K562 (cell line): ENCODE measurements at regions not wholly inside any gene's neighbourhood (a gene's known extent, or its start where the extent isn't known, plus 50 kb on each side); places are given as distances from the start of the nearest gene placed in this dataset.

ENCODE experiments used
- ATAC-seq: fragments of 200-7000 bp; cut with Tn5 transposase; 3 replicates; pipeline ENCODE4 v1.9.1; 2020; ENCODE audit warnings: moderate library complexity
- BruUV-seq: library from RNA; stranded (reverse); fragments of 400-500 nt; replicated peaks from 2 replicates; lab custom pipeline; 2021; lab: Mats Ljungman, UMichigan
- CTCF ChIA-PET: fragments of 300-600 bp; formaldehyde crosslinking; extraction: SDS; loops from one replicate; lab custom pipeline; 2021; ENCODE audit warnings: low intra/inter-chr PET ratio; lab: Yijun Ruan, JAX
- POLR2A ChIA-PET: fragments of 300-600, 350-650 bp; sonication (Branson Sonifier 250); formaldehyde crosslinking; extraction: SDS; loops from one replicate; lab custom pipeline; 2021; ENCODE audit warnings: antibody characterized with exemption, inconsistent platforms; lab: Yijun Ruan, JAX
- DNase-seq, 4 experiments: peaks; one replicate each; pipeline versions ENCODE4 v3.0.0 to v3.0.0-alpha.2; 2011 to 2018; ENCODE audit warnings: low spot score in 3 of 4, mixed read lengths in 3 of 4; ENCODE audit errors: extremely low read depth in 1 of 4
- FAIRE-seq: peaks from 2 replicates; lab custom pipeline; 2011; peaks lifted over from hg19 to GRCh38; lab: Jason Lieb, UNC
- H2AFZ ChIP-seq: 2 replicates; pipeline ENCODE4 v1.6.0; 2011; ENCODE audit warnings: low read depth, low read length, control low read depth, inconsistent platforms
- H3K27ac ChIP-seq: fragments of 200-600 bp; 3 replicates; pipeline ENCODE4 v1.8.0; 2011; ENCODE audit warnings: low read depth, mild to moderate bottlenecking, control low read depth, inconsistent platforms, low read length, moderate library complexity, mixed read lengths; ENCODE audit errors: extremely low read depth
- H3K27me3 ChIP-seq, 2 experiments: fragments of 300-600 bp in 1 of 2; 2 replicates in 1 of 2; 3 replicates in 1 of 2; pipeline versions ENCODE4 v1.6.0 to v1.8.0; 2011; ENCODE audit warnings: inconsistent platforms in 2 of 2, low read length in 2 of 2, mild to moderate bottlenecking in 1 of 2, mixed read lengths in 1 of 2, moderate library complexity in 1 of 2; ENCODE audit not compliant: control insufficient read depth in 2 of 2, insufficient read depth in 2 of 2
- H3K36me3 ChIP-seq: fragments of 300-600 bp; 3 replicates; pipeline ENCODE4 v1.8.0; 2011; ENCODE audit warnings: mild to moderate bottlenecking, low read length, inconsistent platforms; ENCODE audit not compliant: control insufficient read depth, insufficient read depth
- H3K4me1 ChIP-seq, 2 experiments: fragments of 200-600 bp in 1 of 2; replicated peaks in 1 of 2; 2 replicates in 1 of 2; 3 replicates in 1 of 2; pipeline versions ENCODE4 v1.5.1 to v1.8.0; 2011; ENCODE audit warnings: inconsistent platforms in 2 of 2, low read length in 2 of 2, mild to moderate bottlenecking in 1 of 2, mixed read lengths in 1 of 2, moderate library complexity in 1 of 2; ENCODE audit not compliant: control insufficient read depth in 2 of 2, insufficient read depth in 2 of 2
- H3K4me2 ChIP-seq: 2 replicates; pipeline ENCODE4 v1.6.1; 2011; ENCODE audit warnings: low read length, control low read depth, inconsistent platforms, mixed read lengths; ENCODE audit not compliant: insufficient read depth
- H3K4me3 ChIP-seq: fragments of 200-600 bp; sonication (generic), shearing (Covaris generic); 2 replicates; pipeline ENCODE4 v1.5.1; 2016; ENCODE audit warnings: control low read depth, inconsistent platforms
- H3K79me2 ChIP-seq: fragments of 200-600 bp; 3 replicates; pipeline ENCODE4 v1.8.0; 2011; ENCODE audit warnings: low read length, inconsistent platforms; ENCODE audit not compliant: control insufficient read depth, insufficient read depth
- H3K9ac ChIP-seq, 2 experiments: 2 replicates each; pipeline versions ENCODE4 v1.6.0 to v1.6.1; 2011; ENCODE audit warnings: low read depth in 2 of 2, low read length in 2 of 2, control low read depth in 1 of 2, inconsistent platforms in 1 of 2, mild to moderate bottlenecking in 1 of 2, mixed read lengths in 1 of 2; ENCODE audit not compliant: insufficient read depth in 1 of 2
- H3K9me1 ChIP-seq: one replicate; pipeline ENCODE4 v1.6.0; 2011; ENCODE audit warnings: inconsistent platforms, mild to moderate bottlenecking, low read length, moderate library complexity; ENCODE audit not compliant: control insufficient read depth, insufficient read depth
- H3K9me3 ChIP-seq: replicated peaks from 2 replicates; pipeline ENCODE4 v1.5.1; 2011; ENCODE audit warnings: low read depth, low read length, inconsistent platforms; ENCODE audit not compliant: control insufficient read depth, insufficient read depth
- H4K20me1 ChIP-seq: replicated peaks from 2 replicates; pipeline ENCODE4 v1.6.1; 2011; ENCODE audit warnings: low read length, inconsistent platforms, mixed read lengths; ENCODE audit not compliant: control insufficient read depth, insufficient read depth
- BACH1 ChIP-seq: fragments of 200-800 bp; sonication (Bioruptor generic); IDR thresholded peaks from 2 replicates; pipeline ENCODE4 v1.6.1; 2016; ENCODE audit warnings: missing genetic modification characterization, missing compliant biosample characterization
- KDM5B ChIP-seq: fragments of 200-600 bp; sonication (generic); IDR thresholded peaks from 2 replicates; pipeline ENCODE4 v1.6.1; 2012; ENCODE audit warnings: low read depth, mild to moderate bottlenecking, moderate library complexity, low read length, control low read depth, inconsistent platforms; ENCODE audit not compliant: insufficient replicate concordance
- SP2 ChIP-seq: IDR thresholded peaks from 2 replicates; pipeline ENCODE4 v1.6.1; 2011; ENCODE audit warnings: mild to moderate bottlenecking, low read depth, low read length, moderate library complexity; ENCODE audit not compliant: poor library complexity, severe bottlenecking; ENCODE audit errors: extremely low read depth
- YBX1 ChIP-seq: fragments of 450-650 bp; IDR thresholded peaks from 2 replicates; pipeline ENCODE4 v1.7.1; 2016; ENCODE audit warnings: mild to moderate bottlenecking
- ZNF24 ChIP-seq: fragments of 450-650 bp; IDR thresholded peaks from 2 replicates; pipeline ENCODE4 v1.6.1; 2016
- ZNF347 ChIP-seq: fragments of 450-650 bp; formaldehyde crosslinking; IDR thresholded peaks from 2 replicates; pipeline ENCODE4 v1.4.0; 2020; ENCODE audit warnings: low read depth, mild to moderate bottlenecking, moderate library complexity
- WGBS: fragments of 100-300 bp; shearing (Covaris generic); methylation state at CpG from one replicate; pipeline ENCODE4 v1.1.6; 2016; ENCODE audit warnings: low coverage, mixed read lengths; ENCODE audit not compliant: insufficient coverage; ENCODE audit errors: missing lambda C conversion rate; 5-methylcytosine and 5-hydroxymethylcytosine counted together
- in situ Hi-C: fragments of 300-500 bp; cut with MboI; formaldehyde crosslinking; loops from 4 replicates; pipeline ENCODE4 v1.15.0; 2018; ENCODE audit warnings: inconsistent platforms, mixed read lengths
- intact Hi-C: fragments of 100-400 bp; cut with micrococcal nuclease; formaldehyde crosslinking; loops from 2 replicates; pipeline ENCODE4 v1.14.2; 2022
- TF ChIP-seq, protein P1 (sequence below): fragments of 450-650 bp; IDR thresholded peaks from 2 replicates; pipeline ENCODE4 v1.6.1; 2016; ENCODE audit warnings: low read depth

DNA sequence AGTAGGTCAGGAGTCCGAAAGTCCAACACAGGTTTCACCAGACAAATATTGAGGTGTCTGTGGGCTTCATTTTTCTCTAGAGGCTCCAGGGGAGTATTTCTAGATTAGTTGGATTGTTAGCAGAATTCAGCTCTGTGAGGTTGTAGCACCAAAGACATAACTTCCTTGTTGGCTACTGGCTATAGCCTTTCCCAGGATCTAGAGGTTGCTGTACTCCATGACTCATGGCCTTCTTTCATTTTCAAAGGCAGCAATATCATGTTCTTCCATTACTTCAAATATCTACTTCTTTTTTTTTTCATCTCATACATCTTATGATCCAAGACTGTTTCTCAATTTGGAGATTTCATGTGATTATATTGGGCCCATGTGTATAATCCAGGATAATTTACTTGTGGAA is 404.0 kb upstream of the FAM174A start:
- no TSS peak for BruUV-seq
- no peaks in the 10 kb centered on the region for H3K4me1 ChIP-seq
- H3K9me3 ChIP-seq, result no peaks in the 10 kb centered on the region
- WGBS, result 0% methylated on average over 1 of the region's 1 CpG
- H3K27ac ChIP-seq, result no peak overlapping the region
- H4K20me1 ChIP-seq, result no peaks in the 10 kb centered on the region
- ChIA-PET POLR2A (no interaction called here), CTCF (no interaction called here)
- DNase-seq (no peak), FAIRE-seq (no peak), ATAC-seq (no peak)
- H3K4me2 ChIP-seq, result no peak overlapping the region
- no peak for TF ChIP-seq YBX1
- TF ChIP-seq SP2, result no peak
- TF ChIP-seq ZNF347 (CRISPR knock-in tag), result no peak
- TF ChIP-seq BACH1 (tag), result no peak
- no peak for TF ChIP-seq ZNF24
- TF ChIP-seq, protein P1, sequence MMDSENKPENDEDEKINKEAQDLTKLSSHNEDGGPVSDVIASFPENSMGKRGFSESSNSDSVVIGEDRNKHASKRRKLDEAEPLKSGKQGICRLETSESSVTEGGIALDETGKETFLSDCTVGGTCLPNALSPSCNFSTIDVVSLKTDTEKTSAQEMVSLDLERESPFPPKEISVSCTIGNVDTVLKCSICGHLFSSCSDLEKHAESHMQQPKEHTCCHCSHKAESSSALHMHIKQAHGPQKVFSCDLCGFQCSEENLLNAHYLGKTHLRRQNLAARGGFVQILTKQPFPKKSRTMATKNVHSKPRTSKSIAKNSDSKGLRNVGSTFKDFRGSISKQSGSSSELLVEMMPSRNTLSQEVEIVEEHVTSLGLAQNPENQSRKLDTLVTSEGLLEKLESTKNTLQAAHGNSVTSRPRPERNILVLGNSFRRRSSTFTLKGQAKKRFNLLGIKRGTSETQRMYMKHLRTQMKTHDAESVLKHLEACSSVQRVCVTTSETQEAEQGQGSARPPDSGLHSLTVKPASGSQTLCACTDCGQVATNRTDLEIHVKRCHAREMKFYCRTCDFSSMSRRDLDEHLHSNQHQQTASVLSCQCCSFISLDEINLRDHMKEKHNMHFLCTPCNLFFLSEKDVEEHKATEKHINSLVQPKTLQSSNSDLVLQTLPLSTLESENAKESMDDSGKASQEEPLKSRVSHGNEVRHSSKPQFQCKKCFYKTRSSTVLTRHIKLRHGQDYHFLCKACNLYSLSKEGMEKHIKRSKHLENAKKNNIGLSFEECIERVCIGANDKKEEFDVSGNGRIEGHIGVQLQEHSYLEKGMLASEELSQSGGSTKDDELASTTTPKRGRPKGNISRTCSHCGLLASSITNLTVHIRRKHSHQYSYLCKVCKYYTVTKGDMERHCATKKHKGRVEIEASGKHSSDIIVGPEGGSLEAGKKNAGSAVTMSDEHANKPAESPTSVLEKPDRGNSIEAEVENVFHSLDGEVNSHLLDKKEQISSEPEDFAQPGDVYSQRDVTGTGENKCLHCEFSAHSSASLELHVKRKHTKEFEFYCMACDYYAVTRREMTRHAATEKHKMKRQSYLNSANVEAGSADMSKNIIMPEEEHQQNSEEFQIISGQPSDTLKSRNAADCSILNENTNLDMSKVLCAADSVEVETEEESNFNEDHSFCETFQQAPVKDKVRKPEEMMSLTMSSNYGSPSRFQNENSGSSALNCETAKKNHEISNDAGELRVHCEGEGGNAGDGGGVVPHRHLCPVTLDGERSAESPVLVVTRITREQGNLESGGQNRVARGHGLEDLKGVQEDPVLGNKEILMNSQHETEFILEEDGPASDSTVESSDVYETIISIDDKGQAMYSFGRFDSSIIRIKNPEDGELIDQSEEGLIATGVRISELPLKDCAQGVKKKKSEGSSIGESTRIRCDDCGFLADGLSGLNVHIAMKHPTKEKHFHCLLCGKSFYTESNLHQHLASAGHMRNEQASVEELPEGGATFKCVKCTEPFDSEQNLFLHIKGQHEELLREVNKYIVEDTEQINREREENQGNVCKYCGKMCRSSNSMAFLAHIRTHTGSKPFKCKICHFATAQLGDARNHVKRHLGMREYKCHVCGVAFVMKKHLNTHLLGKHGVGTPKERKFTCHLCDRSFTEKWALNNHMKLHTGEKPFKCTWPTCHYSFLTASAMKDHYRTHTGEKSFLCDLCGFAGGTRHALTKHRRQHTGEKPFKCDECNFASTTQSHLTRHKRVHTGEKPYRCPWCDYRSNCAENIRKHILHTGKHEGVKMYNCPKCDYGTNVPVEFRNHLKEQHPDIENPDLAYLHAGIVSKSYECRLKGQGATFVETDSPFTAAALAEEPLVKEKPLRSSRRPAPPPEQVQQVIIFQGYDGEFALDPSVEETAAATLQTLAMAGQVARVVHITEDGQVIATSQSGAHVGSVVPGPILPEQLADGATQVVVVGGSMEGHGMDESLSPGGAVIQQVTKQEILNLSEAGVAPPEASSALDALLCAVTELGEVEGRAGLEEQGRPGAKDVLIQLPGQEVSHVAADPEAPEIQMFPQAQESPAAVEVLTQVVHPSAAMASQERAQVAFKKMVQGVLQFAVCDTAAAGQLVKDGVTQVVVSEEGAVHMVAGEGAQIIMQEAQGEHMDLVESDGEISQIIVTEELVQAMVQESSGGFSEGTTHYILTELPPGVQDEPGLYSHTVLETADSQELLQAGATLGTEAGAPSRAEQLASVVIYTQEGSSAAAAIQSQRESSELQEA, result no peak
- no peak for TF ChIP-seq KDM5B
- H3K9me1 ChIP-seq, result no peaks in the 10 kb centered on the region
- no peak overlapping the region for H2AFZ ChIP-seq
- intact Hi-C loops, result no loop called here
- no peaks in the 10 kb centered on the region for H3K27me3 ChIP-seq
- H3K9ac ChIP-seq, result no peak overlapping the region
- no peak overlapping the region for H3K4me3 ChIP-seq
- H3K36me3 ChIP-seq, result no peaks in the 10 kb centered on the region
- H3K79me2 ChIP-seq, result no peaks in the 10 kb centered on the region
- in situ Hi-C loops, result no loop called here
